Uterus (tissue), 3 donors: ENCODE measurements at regions not wholly inside any gene's neighbourhood (a gene's known extent, or its start where the extent isn't known, plus 50 kb on each side); places are given as distances from the start of the nearest gene placed in this dataset.

Experiments used
- DNase-seq, 2 donors: peaks; one replicate each; pipeline ENCODE4 v3.0.0-alpha.2; 2019 to 2020
- H3K27ac ChIP-seq, 2 donors: fragments of 200-600 bp; sonication (generic); 1 replicate in 1 of 2; 2 replicates in 1 of 2; pipeline ENCODE4 v1.5.1; 2016 to 2018
- H3K27me3 ChIP-seq, 2 donors: fragments of 200-600 bp; sonication (generic); one replicate each; pipeline ENCODE4 v1.5.1; 2018 to 2019; ENCODE audit warnings: control low read depth in 1 of 2
- H3K36me3 ChIP-seq, 2 donors: fragments of 200-600 bp; sonication (generic); one replicate each; pipeline ENCODE4 v1.5.1; 2019; ENCODE audit warnings: control low read depth in 1 of 2
- H3K4me1 ChIP-seq, 2 donors: fragments of 200-600 bp; sonication (generic); one replicate each; pipeline ENCODE4 v1.5.1; 2018 to 2019; ENCODE audit warnings: control low read depth in 1 of 2
- H3K4me3 ChIP-seq, 2 donors: fragments of 200-600 bp; sonication (generic); 1 replicate in 1 of 2; 2 replicates in 1 of 2; pipeline ENCODE4 v1.5.1; 2018 to 2019; ENCODE audit warnings: mild to moderate bottlenecking in 1 of 2
- H3K9me3 ChIP-seq, 2 donors: fragments of 200-600 bp; sonication (generic); one replicate each; pipeline ENCODE4 v1.5.1; 2019; ENCODE audit warnings: control low read depth in 1 of 2
- CTCF ChIP-seq, 4 experiments: fragments of 200-600 bp in 2 of 4; fragments of 450-650 bp in 2 of 4; sonication (generic) in 2 of 4; IDR thresholded peaks; one replicate each; pipeline ENCODE4 v1.5.1; 2016 to 2019; ENCODE audit warnings: antibody characterized with exemption in 4 of 4, mild to moderate bottlenecking in 2 of 4, moderate library complexity in 1 of 4
- POLR2A ChIP-seq, 2 donors: fragments of 450-650 bp; IDR thresholded peaks; one replicate each; pipeline ENCODE4 v1.6.1; 2016; ENCODE audit warnings: antibody characterized with exemption in 2 of 2, mild to moderate bottlenecking in 1 of 2, moderate library complexity in 1 of 2
- intact Hi-C: fragments of 100-400 bp; cut with DNase I; formaldehyde crosslinking; loops from one replicate; pipeline ENCODE4 v1.15.1; 2023; ENCODE audit warnings: low total_unique reads
- donor health status: DM: yes; HTN: yes; CAD: no.

DNA sequence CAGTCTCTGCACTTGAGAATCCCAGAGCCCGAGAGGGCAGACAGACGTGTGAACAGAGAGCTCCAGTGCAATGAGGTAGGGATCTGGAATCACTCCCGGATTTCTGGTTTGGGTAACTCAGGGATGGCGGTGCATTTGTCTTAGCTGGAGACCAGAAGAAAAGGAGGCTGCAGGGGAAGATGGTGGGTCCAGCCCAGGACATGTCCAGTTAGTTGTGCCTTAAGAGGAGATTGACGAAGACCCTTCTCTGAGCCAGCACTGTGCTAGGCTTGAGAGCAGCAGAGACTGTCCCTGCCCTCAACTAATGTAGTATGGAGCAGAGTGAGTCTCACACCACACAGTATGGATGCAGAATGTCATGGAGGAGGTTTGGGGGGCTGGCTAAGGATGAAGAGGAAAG lies 150.6 kb upstream of the COPS8 start:
- TF ChIP-seq POLR2A (IDR thresholded peaks at IDR 0.05), result no peak
- TF ChIP-seq CTCF (IDR thresholded peaks at IDR 0.05), result no peak
- no peaks in the 10 kb centered on the region for H3K27me3 ChIP-seq
- H3K4me1 ChIP-seq, result no peaks in the 10 kb centered on the region
- no peak for DNase-seq
- intact Hi-C loops, result no loop called here
- H3K4me3 ChIP-seq, result no peak overlapping the region
- H3K9me3 ChIP-seq, result no peaks in the 10 kb centered on the region
- H3K27ac ChIP-seq, result no peak overlapping the region
- H3K36me3 ChIP-seq, result no peaks in the 10 kb centered on the region

GRCh38 chr2:236935631-236936445 lies 149.9 kb upstream of the COPS8 start:
- intact Hi-C loops, result no loop called here
- no peak for DNase-seq

GRCh38 chr2:236936446-236936940 lies 149.2 kb upstream of the COPS8 start:
- H3K4me1 ChIP-seq, result no peaks in the 10 kb centered on the region
- H3K36me3 ChIP-seq, result no peaks in the 10 kb centered on the region
- intact Hi-C loops, result no loop called here
- H3K27ac ChIP-seq, result no peak overlapping the region
- no peaks in the 10 kb centered on the region for H3K27me3 ChIP-seq
- no peak for DNase-seq
- no peaks in the 10 kb centered on the region for H3K9me3 ChIP-seq
- TF ChIP-seq CTCF (IDR thresholded peaks at IDR 0.05), result no peak
- no peak for TF ChIP-seq POLR2A (IDR thresholded peaks at IDR 0.05)
- no peak overlapping the region for H3K4me3 ChIP-seq

More at GRCh38 chr2:236935631-236936445, 149.9 kb upstream of the COPS8 start:
- H3K9me3 ChIP-seq, result no peaks in the 10 kb centered on the region
- TF ChIP-seq CTCF (IDR thresholded peaks at IDR 0.05) (no peak), POLR2A (IDR thresholded peaks at IDR 0.05) (no peak)
- no peak overlapping the region for H3K27ac ChIP-seq
- no peaks in the 10 kb centered on the region for H3K27me3 ChIP-seq
- H3K4me1 ChIP-seq, result no peaks in the 10 kb centered on the region
- H3K4me3 ChIP-seq, result no peak overlapping the region
- H3K36me3 ChIP-seq, result no peaks in the 10 kb centered on the region

DNA sequence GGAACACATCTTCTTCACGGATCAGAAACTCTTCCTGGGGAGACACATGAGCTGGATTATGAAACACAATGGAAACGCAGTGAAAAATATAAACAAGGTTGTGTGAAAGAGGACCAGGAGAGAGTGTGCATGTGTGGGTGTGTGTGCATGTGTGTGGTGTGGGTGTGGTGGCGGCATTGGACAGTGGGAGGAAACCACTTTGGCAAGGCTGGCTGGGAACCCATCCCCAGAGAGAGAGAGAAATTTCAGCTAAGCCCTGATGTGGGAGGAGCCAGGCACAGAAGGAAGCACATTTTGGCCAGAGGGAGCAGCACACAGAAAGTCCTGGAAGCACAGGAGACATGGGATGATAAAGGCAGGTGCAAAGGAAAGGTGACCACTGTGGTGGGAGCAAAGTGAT lies 147.6 kb upstream of the COPS8 start:
- H3K4me3 ChIP-seq, result no peak overlapping the region
- DNase-seq, result no peak
- no peaks in the 10 kb centered on the region for H3K9me3 ChIP-seq

More for the DNA sequence above, 147.6 kb upstream of the COPS8 start:
- Histone ChIP-seq H3K27me3 (no peaks in the 10 kb centered on the region), H3K36me3 (no peaks in the 10 kb centered on the region), H3K4me1 (no peaks in the 10 kb centered on the region), H3K27ac (no peak overlapping the region)
- no peak for TF ChIP-seq POLR2A (IDR thresholded peaks at IDR 0.05)
- TF ChIP-seq CTCF (IDR thresholded peaks at IDR 0.05), result no peak
- intact Hi-C loops, result no loop called here
